WTC11 (cell line): ENCODE measurements at regions not wholly inside any gene's neighbourhood (a gene's known extent, or its start where the extent isn't known, plus 50 kb on each side); places are given as distances from the start of the nearest gene placed in this dataset.

Source experiments
- ATF3 ChIP-seq: sonication (generic); formaldehyde crosslinking; conservative IDR thresholded peaks from 2 replicates; pipeline ENCODE4 v1.8.1; 2022; ENCODE audit warnings: mild to moderate bottlenecking, missing genetic modification reagents
- CREB1 ChIP-seq: sonication (generic); formaldehyde crosslinking; IDR thresholded peaks from 2 replicates; pipeline ENCODE4 v1.8.0; 2023; ENCODE audit warnings: mild to moderate bottlenecking, missing genetic modification reagents
- CTCF ChIP-seq: fragments of 200-600 bp; IDR thresholded peaks from 2 replicates; pipeline ENCODE4 v1.8.0; 2022; ENCODE audit warnings: antibody characterized with exemption
- E2F4 ChIP-seq: sonication (generic); formaldehyde crosslinking; IDR thresholded peaks from 2 replicates; pipeline ENCODE4 v1.8.1; 2022; ENCODE audit warnings: low read depth, mild to moderate bottlenecking, moderate library complexity, missing genetic modification reagents, borderline replicate concordance
- E2F5 ChIP-seq: sonication (generic); formaldehyde crosslinking; IDR thresholded peaks from 2 replicates; pipeline ENCODE4 v1.8.1; 2022; ENCODE audit warnings: mild to moderate bottlenecking, moderate library complexity, missing genetic modification reagents
- ELF4 ChIP-seq: sonication (generic); formaldehyde crosslinking; IDR thresholded peaks from 2 replicates; pipeline ENCODE4 v1.8.1; 2022; ENCODE audit warnings: low read depth, mild to moderate bottlenecking, moderate library complexity, missing genetic modification reagents
- FOXJ3 ChIP-seq: sonication (generic); formaldehyde crosslinking; IDR thresholded peaks from 2 replicates; pipeline ENCODE4 v1.9.0; 2021; ENCODE audit warnings: missing genetic modification reagents, mild to moderate bottlenecking, borderline replicate concordance
- MYBL2 ChIP-seq: sonication (generic); formaldehyde crosslinking; IDR thresholded peaks from 2 replicates; pipeline ENCODE4 v1.8.1; 2023; ENCODE audit warnings: mild to moderate bottlenecking, moderate library complexity, missing genetic modification reagents
- PRDM15 ChIP-seq: sonication (generic); formaldehyde crosslinking; IDR thresholded peaks from 2 replicates; pipeline ENCODE4 v1.8.0; 2022; ENCODE audit warnings: missing genetic modification reagents
- USF2 ChIP-seq: sonication (generic); formaldehyde crosslinking; IDR thresholded peaks from 2 replicates; pipeline ENCODE4 v1.8.1; 2023; ENCODE audit warnings: mild to moderate bottlenecking, missing genetic modification reagents, moderate library complexity
- ZNF138 ChIP-seq: sonication (generic); formaldehyde crosslinking; conservative IDR thresholded peaks from 2 replicates; pipeline ENCODE4 v1.8.1; 2022; ENCODE audit warnings: mild to moderate bottlenecking, moderate library complexity, missing genetic modification reagents
- ZNF281 ChIP-seq: sonication (generic); formaldehyde crosslinking; IDR thresholded peaks from 2 replicates; pipeline ENCODE4 v1.8.0; 2023; ENCODE audit warnings: mild to moderate bottlenecking, missing genetic modification reagents
- ZNF396 ChIP-seq: fragments of 250-450 bp; sonication (Bioruptor Pico); IDR thresholded peaks from 2 replicates; pipeline ENCODE4 v1.8.0; 2021; ENCODE audit warnings: mild to moderate bottlenecking, moderate library complexity, borderline replicate concordance

- TF ChIP-seq CTCF (no peak), ATF3 (CRISPR knock-in tag) (no peak), USF2 (CRISPR knock-in tag) (no peak), ELF4 (CRISPR knock-in tag) (no peak), E2F4 (no peak), E2F5 (no peak), MYBL2 (CRISPR knock-in tag) (no peak), CREB1 (CRISPR knock-in tag) (no peak), PRDM15 (CRISPR knock-in tag) (no peak), ZNF281 (no peak), FOXJ3 (CRISPR knock-in tag) (no peak), ZNF396 (CRISPR knock-in tag) (no peak), ZNF138 (no peak)
These were observed 147.9 kb downstream of the C5orf15 start for GRCh38 chr5:133820507-133820906.
